Breast epithelium (tissue), 3 donors: ENCODE measurements at regions not wholly inside any gene's neighbourhood (a gene's known extent, or its start where the extent isn't known, plus 50 kb on each side); places are given as distances from the start of the nearest gene placed in this dataset.

Experiments used
- POLR2A ChIP-seq: fragments of 450-650 bp; IDR thresholded peaks from one replicate; pipeline ENCODE4 v1.6.1; 2016; ENCODE audit warnings: antibody characterized with exemption, mild to moderate bottlenecking, moderate library complexity
- POLR2AphosphoS5 ChIP-seq, 3 donors: sonication (generic); formaldehyde crosslinking; IDR thresholded peaks; one replicate each; pipeline ENCODE4 v1.6.1; 2017; ENCODE audit warnings: antibody characterized with exemption in 3 of 3
- TF ChIP-seq, protein P1 (sequence below), 3 donors: fragments of 450-650 bp; IDR thresholded peaks; one replicate each; pipeline ENCODE4 v1.5.1; 2016 to 2017; ENCODE audit warnings: antibody characterized with exemption in 3 of 3, mild to moderate bottlenecking in 3 of 3, moderate library complexity in 3 of 3

DNA sequence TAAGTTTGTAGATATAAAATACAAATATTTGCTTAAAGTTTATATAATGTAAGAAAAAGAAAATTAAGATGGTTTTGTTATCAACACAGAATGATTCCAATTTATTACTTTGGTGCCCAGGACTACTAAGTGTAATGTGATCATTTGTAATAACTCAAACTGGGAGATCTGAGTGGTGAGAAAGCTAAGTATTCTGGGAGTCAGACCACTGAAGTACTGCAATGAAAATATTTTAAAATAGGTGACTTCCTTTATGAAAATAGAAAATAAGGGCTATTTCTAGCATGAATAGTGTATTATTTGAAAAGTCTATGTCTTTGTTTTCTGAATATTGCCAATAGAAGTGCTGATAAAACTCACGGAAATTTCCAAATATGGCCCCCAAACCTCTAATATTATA lies 305.6 kb upstream of the MAN1A1 start:
- TF ChIP-seq, protein P1, sequence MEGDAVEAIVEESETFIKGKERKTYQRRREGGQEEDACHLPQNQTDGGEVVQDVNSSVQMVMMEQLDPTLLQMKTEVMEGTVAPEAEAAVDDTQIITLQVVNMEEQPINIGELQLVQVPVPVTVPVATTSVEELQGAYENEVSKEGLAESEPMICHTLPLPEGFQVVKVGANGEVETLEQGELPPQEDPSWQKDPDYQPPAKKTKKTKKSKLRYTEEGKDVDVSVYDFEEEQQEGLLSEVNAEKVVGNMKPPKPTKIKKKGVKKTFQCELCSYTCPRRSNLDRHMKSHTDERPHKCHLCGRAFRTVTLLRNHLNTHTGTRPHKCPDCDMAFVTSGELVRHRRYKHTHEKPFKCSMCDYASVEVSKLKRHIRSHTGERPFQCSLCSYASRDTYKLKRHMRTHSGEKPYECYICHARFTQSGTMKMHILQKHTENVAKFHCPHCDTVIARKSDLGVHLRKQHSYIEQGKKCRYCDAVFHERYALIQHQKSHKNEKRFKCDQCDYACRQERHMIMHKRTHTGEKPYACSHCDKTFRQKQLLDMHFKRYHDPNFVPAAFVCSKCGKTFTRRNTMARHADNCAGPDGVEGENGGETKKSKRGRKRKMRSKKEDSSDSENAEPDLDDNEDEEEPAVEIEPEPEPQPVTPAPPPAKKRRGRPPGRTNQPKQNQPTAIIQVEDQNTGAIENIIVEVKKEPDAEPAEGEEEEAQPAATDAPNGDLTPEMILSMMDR (IDR thresholded peaks at IDR 0.05), result no peak
- TF ChIP-seq POLR2A, result no peak
- TF ChIP-seq POLR2AphosphoS5 (IDR thresholded peaks at IDR 0.05), result no peak
